IMR-90 (cell line): ENCODE measurements at regions not wholly inside any gene's neighbourhood (a gene's known extent, or its start where the extent isn't known, plus 50 kb on each side); places are given as distances from the start of the nearest gene placed in this dataset.

Experiments used
- ATAC-seq: fragments of 200-7000 bp; cut with Tn5 transposase; 2 replicates; pipeline ENCODE4 v1.9.1; 2020; ENCODE audit warnings: low read depth, mild to moderate bottlenecking, moderate library complexity
- BruUV-seq: library from RNA; stranded (reverse); fragments of 400-500 nt; replicated peaks from 2 replicates; lab custom pipeline; 2021; lab: Mats Ljungman, UMichigan
- CTCF ChIA-PET: fragments of 300-600 bp; formaldehyde crosslinking; extraction: SDS; loops from one replicate; lab custom pipeline; 2021; ENCODE audit warnings: antibody characterized with exemption; lab: Yijun Ruan, JAX
- POLR2A ChIA-PET: fragments of 300-600 bp; sonication (Branson Sonifier 250); formaldehyde crosslinking; loops from one replicate; lab custom pipeline; 2022; ENCODE audit warnings: antibody characterized with exemption; ENCODE audit not compliant: unreplicated experiment; lab: Charles Lee
- DNase-seq: peaks from one replicate; pipeline ENCODE4 v3.0.0; 2013
- H2AFZ ChIP-seq: replicated peaks from 2 replicates; pipeline ENCODE3; 2013; ENCODE audit warnings: low read length, mild to moderate bottlenecking; ENCODE audit not compliant: poor library complexity
- H2AK5ac ChIP-seq: 2 replicates; pipeline ENCODE4 v1.6.1; 2013; ENCODE audit warnings: low read depth, low read length, inconsistent platforms
- H2AK9ac ChIP-seq: replicated peaks from 2 replicates; pipeline ENCODE3; 2013; ENCODE audit warnings: mild to moderate bottlenecking, low read depth, low read length, moderate library complexity; ENCODE audit not compliant: poor library complexity
- H2BK120ac ChIP-seq: 2 replicates; pipeline ENCODE4 v1.6.1; 2013; ENCODE audit warnings: low read depth, low read length, inconsistent platforms
- H2BK15ac ChIP-seq: 3 replicates; pipeline ENCODE4 v1.6.1; 2013; ENCODE audit warnings: low read depth, low read length, inconsistent platforms
- H2BK20ac ChIP-seq: 2 replicates; pipeline ENCODE4 v1.6.1; 2013; ENCODE audit warnings: low read depth, mild to moderate bottlenecking, inconsistent platforms, low read length, moderate library complexity
- H2BK5ac ChIP-seq: 2 replicates; pipeline ENCODE4 v1.6.1; 2013; ENCODE audit warnings: mild to moderate bottlenecking, low read depth, low read length, inconsistent platforms; ENCODE audit not compliant: poor library complexity, severe bottlenecking
- H3K14ac ChIP-seq: replicated peaks from 2 replicates; pipeline ENCODE4 v1.6.1; 2013; ENCODE audit warnings: low read depth, low read length, inconsistent platforms
- H3K18ac ChIP-seq: 2 replicates; pipeline ENCODE4 v1.6.1; 2013; ENCODE audit warnings: low read depth, low read length, control low read depth
- H3K23ac ChIP-seq: 2 replicates; pipeline ENCODE4 v1.6.1; 2013; ENCODE audit warnings: low read depth, low read length, inconsistent platforms
- H3K27ac ChIP-seq: 2 replicates; pipeline ENCODE4 v1.5.1; 2013; ENCODE audit warnings: mild to moderate bottlenecking, control low read depth, low read length; ENCODE audit not compliant: insufficient read depth
- H3K27me3 ChIP-seq: 2 replicates; pipeline ENCODE4 v1.6.1; 2013; ENCODE audit warnings: low read length; ENCODE audit not compliant: control insufficient read depth, insufficient read depth
- H3K36me3 ChIP-seq: 2 replicates; pipeline ENCODE4 v1.6.1; 2013; ENCODE audit warnings: low read length, mixed read lengths; ENCODE audit not compliant: control insufficient read depth, insufficient read depth
- H3K4ac ChIP-seq: 2 replicates; pipeline ENCODE4 v1.6.1; 2013; ENCODE audit warnings: low read depth, low read length, inconsistent platforms
- H3K4me1 ChIP-seq: 2 replicates; pipeline ENCODE4 v1.6.1; 2013; ENCODE audit warnings: low read length, mixed read lengths; ENCODE audit not compliant: control insufficient read depth, insufficient read depth
- H3K4me2 ChIP-seq: 2 replicates; pipeline ENCODE4 v1.6.1; 2013; ENCODE audit warnings: low read depth, mild to moderate bottlenecking, control low read depth, low read length, moderate library complexity
- H3K4me3 ChIP-seq: 2 replicates; pipeline ENCODE4 v1.5.1; 2013; ENCODE audit warnings: low read depth, mild to moderate bottlenecking, control low read depth, low read length, moderate library complexity; ENCODE audit not compliant: insufficient read depth
- H3K56ac ChIP-seq: 2 replicates; pipeline ENCODE4 v1.6.1; 2013; ENCODE audit warnings: low read length, inconsistent platforms; ENCODE audit not compliant: insufficient read depth; ENCODE audit errors: extremely low read depth
- H3K79me1 ChIP-seq, 2 experiments: 2 replicates each; pipeline ENCODE4 v1.6.1; 2013; ENCODE audit warnings: low read length in 2 of 2, inconsistent platforms in 1 of 2, low read depth in 1 of 2
- H3K9ac ChIP-seq: 2 replicates; pipeline ENCODE4 v1.6.1; 2013; ENCODE audit warnings: low read depth, low read length, control low read depth
- H3K9me1 ChIP-seq: 2 replicates; pipeline ENCODE4 v1.6.1; 2013; ENCODE audit warnings: low read length, inconsistent platforms; ENCODE audit not compliant: insufficient read depth
- H3K9me3 ChIP-seq: 2 replicates; pipeline ENCODE4 v1.6.1; 2013; ENCODE audit warnings: low read length; ENCODE audit not compliant: control insufficient read depth, insufficient read depth
- H4K20me1 ChIP-seq: 2 replicates; pipeline ENCODE4 v1.6.1; 2013; ENCODE audit warnings: low read length, inconsistent platforms; ENCODE audit not compliant: insufficient read depth
- H4K5ac ChIP-seq: 2 replicates; pipeline ENCODE4 v1.6.1; 2013; ENCODE audit warnings: mild to moderate bottlenecking, low read depth, low read length, control low read depth
- H4K8ac ChIP-seq, 2 experiments: 2 replicates each; pipeline ENCODE4 v1.6.1; 2013; ENCODE audit warnings: low read depth in 2 of 2, low read length in 2 of 2, control low read depth in 1 of 2, inconsistent platforms in 1 of 2
- H4K91ac ChIP-seq: 2 replicates; pipeline ENCODE4 v1.6.1; 2013; ENCODE audit warnings: low read depth, low read length, inconsistent platforms; ENCODE audit not compliant: insufficient read depth
- MAFK ChIP-seq: IDR thresholded peaks from 2 replicates; pipeline ENCODE4 v1.6.1; 2012; ENCODE audit warnings: low read depth, low read length, improper control_type of control experiment
- MAZ ChIP-seq: IDR thresholded peaks from 2 replicates; pipeline ENCODE4 v1.6.1; 2012; ENCODE audit warnings: low read depth, mild to moderate bottlenecking, low read length, improper control_type of control experiment, moderate library complexity, borderline replicate concordance
- RAD21 ChIP-seq: IDR thresholded peaks from 2 replicates; pipeline ENCODE4 v1.6.1; 2012; ENCODE audit warnings: low read length, improper control_type of control experiment
- RCOR1 ChIP-seq: IDR thresholded peaks from 2 replicates; pipeline ENCODE4 v1.6.1; 2012; ENCODE audit warnings: mild to moderate bottlenecking, low read length, improper control_type of control experiment; ENCODE audit not compliant: insufficient replicate concordance
- SMC3 ChIP-seq: fragments of 150-350 bp; IDR thresholded peaks from 2 replicates; pipeline ENCODE4 v1.6.1; 2016; ENCODE audit warnings: low read depth, mild to moderate bottlenecking, antibody characterized with exemption, low read length, moderate library complexity
- dilution Hi-C: fragments of 300-500 bp; cut with HindIII; formaldehyde crosslinking; loops from one replicate; pipeline ENCODE4 v1.14.3; 2018; ENCODE audit warnings: low sequenced_read_pairs; ENCODE audit not compliant: unreplicated experiment
- in situ Hi-C: fragments of 300-500 bp; cut with MboI; formaldehyde crosslinking; loops from 3 replicates; pipeline ENCODE4 v1.14.3; 2019; ENCODE audit warnings: low sequenced_read_pairs, inconsistent platforms, mixed read lengths
- intact Hi-C: fragments of 100-400 bp; cut with micrococcal nuclease; formaldehyde crosslinking; loops from 2 replicates; pipeline ENCODE4 v1.10.0; 2022
- TF ChIP-seq, protein P1 (sequence below): conservative IDR thresholded peaks from 2 replicates; pipeline ENCODE4 v1.5.1; 2012; ENCODE audit warnings: mild to moderate bottlenecking, low read depth, low read length, improper control_type of control experiment

DNA sequence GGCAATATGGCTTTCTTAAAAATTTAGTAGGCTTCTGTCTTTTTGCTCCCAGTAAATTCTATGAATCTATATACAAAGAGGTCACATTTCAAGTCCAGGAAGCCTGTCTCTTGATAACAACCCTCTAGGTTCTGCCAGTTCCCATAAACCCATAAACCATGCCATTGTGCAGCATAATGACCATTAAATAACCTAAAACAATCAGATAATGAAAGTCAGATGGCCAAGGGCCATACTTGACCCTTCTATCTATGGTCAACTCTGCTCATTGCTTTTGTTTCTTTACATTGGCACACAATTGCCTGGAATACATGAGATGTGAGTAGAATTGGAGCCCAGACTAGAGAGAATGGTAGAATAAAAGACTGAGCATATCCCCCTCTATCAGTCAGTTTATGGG is 305.4 kb upstream of the KIF2A start:
- ChIA-PET POLR2A (no interaction called here), CTCF (no interaction called here)
- H4K91ac ChIP-seq: no peak overlapping the region
- H3K79me1 ChIP-seq: no peaks in the 10 kb centered on the region
- H4K5ac ChIP-seq: no peak overlapping the region
- TF ChIP-seq SMC3: no peak
- no peak for TF ChIP-seq MAFK
- no peak for TF ChIP-seq RAD21
- TF ChIP-seq, protein P1, sequence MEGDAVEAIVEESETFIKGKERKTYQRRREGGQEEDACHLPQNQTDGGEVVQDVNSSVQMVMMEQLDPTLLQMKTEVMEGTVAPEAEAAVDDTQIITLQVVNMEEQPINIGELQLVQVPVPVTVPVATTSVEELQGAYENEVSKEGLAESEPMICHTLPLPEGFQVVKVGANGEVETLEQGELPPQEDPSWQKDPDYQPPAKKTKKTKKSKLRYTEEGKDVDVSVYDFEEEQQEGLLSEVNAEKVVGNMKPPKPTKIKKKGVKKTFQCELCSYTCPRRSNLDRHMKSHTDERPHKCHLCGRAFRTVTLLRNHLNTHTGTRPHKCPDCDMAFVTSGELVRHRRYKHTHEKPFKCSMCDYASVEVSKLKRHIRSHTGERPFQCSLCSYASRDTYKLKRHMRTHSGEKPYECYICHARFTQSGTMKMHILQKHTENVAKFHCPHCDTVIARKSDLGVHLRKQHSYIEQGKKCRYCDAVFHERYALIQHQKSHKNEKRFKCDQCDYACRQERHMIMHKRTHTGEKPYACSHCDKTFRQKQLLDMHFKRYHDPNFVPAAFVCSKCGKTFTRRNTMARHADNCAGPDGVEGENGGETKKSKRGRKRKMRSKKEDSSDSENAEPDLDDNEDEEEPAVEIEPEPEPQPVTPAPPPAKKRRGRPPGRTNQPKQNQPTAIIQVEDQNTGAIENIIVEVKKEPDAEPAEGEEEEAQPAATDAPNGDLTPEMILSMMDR: no peak
- TF ChIP-seq RCOR1: no peak
- no peak for TF ChIP-seq MAZ
- H3K27ac ChIP-seq: no peak overlapping the region
- no peaks in the 10 kb centered on the region for H3K36me3 ChIP-seq
- no peaks in the 10 kb centered on the region for H3K4me1 ChIP-seq
- H4K8ac ChIP-seq: no peak overlapping the region
- no peak overlapping the region for H2BK120ac ChIP-seq
- no peak overlapping the region for H2AK5ac ChIP-seq
- H2BK5ac ChIP-seq: no peak overlapping the region
- no peaks in the 10 kb centered on the region for H3K9me3 ChIP-seq
- H2BK15ac ChIP-seq: no peak overlapping the region
- no peak overlapping the region for H3K4me3 ChIP-seq
- H3K14ac ChIP-seq: no peak overlapping the region
- no peak for ATAC-seq
- in situ Hi-C loops: no loop called here
- H3K18ac ChIP-seq: no peak overlapping the region
- intact Hi-C loops: no loop called here
- H3K27me3 ChIP-seq: no peaks in the 10 kb centered on the region
- H3K4ac ChIP-seq: no peak overlapping the region
- dilution Hi-C loops: no loop called here
- no peak overlapping the region for H3K9ac ChIP-seq
- no peaks in the 10 kb centered on the region for H4K20me1 ChIP-seq
- H2AK9ac ChIP-seq: no peak overlapping the region
- DNase-seq: no peak
- no peak overlapping the region for H2AFZ ChIP-seq
- BruUV-seq: no TSS peak
- H3K23ac ChIP-seq: no peak overlapping the region
- no peaks in the 10 kb centered on the region for H3K9me1 ChIP-seq
- H3K4me2 ChIP-seq: no peak overlapping the region
- H3K56ac ChIP-seq: no peak overlapping the region
- no peak overlapping the region for H2BK20ac ChIP-seq
